ENCODE measurements at regions not wholly inside any gene's neighbourhood (a gene's known extent, or its start where the extent isn't known, plus 50 kb on each side); places are given as distances from the start of the nearest gene placed in this dataset.
"Not testable (repeated sequence)": the region's sequence is repeated elsewhere in the genome, so short reads cannot be mapped to it uniquely, and the experiment has no call there.

GRCh38 chr5:17087035-17087434 lies 130.4 kb upstream of the BASP1 start:
- peak; percentile 18 for DNase-seq (ENCODE audit: low read depth)

GRCh38 chr5:17088051-17088450 lies 129.4 kb upstream of the BASP1 start:
- DNase-seq (ENCODE audit: low read depth) = no peak

DNA sequence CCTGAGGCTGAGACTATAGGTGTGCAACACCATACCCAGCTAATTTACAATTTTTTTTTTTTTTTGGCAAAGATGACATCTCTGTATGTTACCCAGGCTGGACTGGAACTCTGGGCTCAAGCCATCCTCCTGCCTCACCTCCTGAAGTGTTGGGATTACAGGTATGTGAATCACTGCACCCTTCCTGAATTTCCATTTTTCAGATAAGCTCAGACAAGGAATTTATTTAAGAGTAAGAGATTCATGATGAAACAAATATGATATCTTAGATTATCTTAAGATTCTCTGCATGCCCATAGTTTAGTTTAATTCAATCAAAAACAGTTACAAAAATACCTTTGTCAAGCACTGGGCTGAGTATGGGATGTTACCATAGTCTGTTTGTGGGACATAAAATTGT lies 128.4 kb upstream of the BASP1 start:
- no peak for DNase-seq (ENCODE audit: low read depth)

GRCh38 chr5:17089690-17090089 lies 127.7 kb upstream of the BASP1 start:
- no peak for DNase-seq (ENCODE audit: low read depth)

GRCh38 chr5:17090839-17091238 lies 126.6 kb upstream of the BASP1 start:
- DNase-seq (ENCODE audit: low read depth) = no peak

- DNase-seq (ENCODE audit: low read depth) = no peak
Measured at GRCh38 chr5:17094830-17095229, 122.6 kb upstream of the BASP1 start.

DNA sequence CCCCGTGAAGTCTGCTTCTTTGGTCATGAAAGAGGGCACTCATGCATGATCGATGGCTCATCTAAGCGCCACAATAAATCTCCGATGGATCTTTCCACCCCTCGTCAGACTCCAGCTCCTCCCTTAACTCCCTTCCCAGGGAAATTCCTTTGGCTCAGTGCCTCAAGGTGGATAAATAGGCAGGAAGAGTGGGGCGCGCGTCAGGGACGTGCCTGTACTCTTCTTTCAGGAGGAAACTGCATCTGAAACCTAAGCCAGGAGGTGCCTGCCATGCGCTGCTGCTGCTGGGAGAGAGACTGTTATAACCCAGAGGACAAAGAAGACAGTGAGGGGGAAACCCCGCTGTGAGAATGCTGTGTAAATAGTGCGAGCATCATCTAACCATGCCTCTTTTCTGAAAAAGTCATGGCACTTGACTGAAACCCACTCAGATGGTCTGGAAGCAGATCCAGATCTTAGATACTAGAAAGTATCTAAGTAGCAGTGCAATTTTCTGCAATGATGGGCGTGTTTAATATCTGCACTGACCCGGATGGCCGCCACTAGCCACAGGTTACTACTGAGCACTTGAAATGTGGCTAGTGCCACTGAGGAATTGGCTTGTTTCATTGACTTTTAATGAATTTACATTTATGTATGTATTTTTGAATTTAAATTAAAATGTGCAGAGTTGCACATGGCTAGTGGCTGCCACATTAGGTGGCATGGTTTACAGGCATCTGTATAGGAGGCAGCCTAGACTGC lies 120.3 kb upstream of the BASP1 start:
- no peak for DNase-seq (ENCODE audit: low read depth)

DNA sequence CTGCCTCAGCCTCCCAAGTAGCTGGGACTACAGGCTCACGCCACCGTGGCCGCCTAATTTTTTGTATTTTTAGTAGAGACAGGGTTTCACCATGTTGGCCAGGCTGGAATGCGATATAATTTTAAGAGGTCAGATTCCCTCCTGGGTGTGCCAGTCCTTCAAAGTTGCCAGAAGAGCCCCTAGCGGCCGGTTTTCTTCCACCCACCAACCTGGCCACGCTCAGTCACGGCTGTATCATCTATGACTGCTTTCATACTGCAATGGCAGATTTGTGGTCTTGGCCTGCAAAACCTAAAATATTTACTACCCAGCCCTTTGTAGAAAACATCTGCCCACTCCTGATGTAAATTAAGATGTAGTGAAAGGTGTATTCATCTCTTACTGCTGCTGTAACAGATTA lies 117.5 kb upstream of the BASP1 start:
- DNase-seq (ENCODE audit: low read depth) = no peak

GRCh38 chr5:17103461-17103860 lies 114.0 kb upstream of the BASP1 start:
- DNase-seq (ENCODE audit: low read depth) = no peak

GRCh38 chr5:17105744-17106418 lies 111.5 kb upstream of the BASP1 start:
- no peak for DNase-seq (ENCODE audit: low read depth)

DNA sequence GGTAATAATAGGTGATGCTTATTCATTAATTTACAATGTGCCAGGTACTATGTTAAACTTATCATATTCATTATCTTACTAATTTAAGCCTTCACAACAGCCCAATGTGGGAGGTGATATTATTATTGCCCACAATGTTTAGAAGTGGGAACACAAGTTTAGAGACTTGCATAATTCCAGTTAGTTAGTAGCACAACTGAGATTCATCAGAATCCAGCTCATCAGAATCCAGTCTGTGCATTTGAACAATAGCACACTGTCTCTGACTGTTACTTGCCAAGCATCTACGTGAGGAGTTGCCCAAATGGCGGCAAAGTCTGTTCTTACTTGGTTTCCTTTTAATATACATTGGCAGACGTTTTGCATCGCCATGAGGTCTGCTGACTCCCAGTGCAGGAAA lies 110.9 kb upstream of the BASP1 start:
- DNase-seq (ENCODE audit: low read depth) = no peak

DNA sequence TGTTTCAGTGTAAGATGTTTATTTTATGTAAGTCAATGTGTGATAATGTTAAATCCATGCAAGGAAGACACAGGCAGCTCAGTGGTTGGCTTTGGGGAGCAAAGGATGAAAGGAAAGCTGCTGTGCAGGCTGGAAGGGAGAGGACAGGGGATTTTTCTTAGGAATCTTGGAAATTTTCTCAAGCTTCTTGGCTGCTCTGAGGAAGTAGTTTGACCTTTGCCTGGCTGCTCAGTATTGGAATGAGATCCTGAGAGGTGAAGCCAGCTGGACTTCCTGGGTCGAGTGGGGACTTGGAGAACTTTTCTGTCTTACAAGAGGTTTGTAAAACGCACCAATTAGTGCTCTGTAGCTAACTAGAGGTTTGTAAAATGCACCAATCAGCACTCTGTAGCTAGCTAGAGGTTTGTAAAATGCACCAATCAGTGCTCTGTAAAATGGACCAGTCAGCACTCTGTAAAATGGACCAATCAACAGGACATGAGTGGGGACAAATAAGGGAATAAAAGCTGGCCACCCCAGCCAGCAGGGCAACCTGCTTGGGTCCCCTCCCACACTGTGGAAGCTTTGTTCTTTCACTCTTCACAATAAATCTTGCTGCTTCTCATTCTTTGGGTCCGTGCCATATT lies 105.2 kb upstream of the BASP1 start:
- DNase-seq (ENCODE audit: low read depth) = not testable (repeated sequence)

DNA sequence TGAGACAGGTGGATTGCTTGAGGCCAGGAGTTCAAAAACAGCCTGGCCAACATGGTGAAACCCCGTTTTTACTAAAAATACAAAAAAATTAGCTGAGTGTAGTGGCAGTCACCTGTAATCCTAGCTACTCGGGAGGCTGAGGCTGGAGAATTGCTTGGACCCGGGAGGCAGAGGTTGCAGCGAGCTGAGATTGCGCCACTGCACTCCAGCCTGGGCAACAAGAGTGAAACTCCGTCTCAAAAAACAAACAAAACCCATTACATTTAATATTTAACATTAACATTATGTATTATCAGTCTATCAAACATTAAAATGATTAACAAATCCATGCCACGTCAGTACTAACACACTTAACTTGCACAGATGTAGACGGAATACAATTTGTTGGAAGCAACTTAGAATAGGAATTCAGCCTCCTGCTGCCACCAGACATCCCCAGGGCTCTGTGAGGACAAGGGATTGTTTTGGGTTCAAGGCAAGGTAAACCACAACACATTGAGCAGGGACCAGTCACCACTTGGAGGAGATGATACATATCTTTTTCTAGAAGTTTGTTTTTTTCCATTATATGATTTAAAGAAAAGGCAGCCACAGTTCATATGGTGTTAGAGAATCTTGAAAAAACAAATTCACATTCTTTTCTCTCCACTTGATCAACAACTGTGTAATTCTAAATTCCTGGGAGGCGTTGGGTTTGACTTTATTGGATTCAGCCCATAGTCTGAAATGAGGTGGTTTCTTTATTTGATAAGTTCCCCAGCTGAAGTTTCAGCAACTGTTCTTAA lies 104.1 kb upstream of the BASP1 start:
- peak; percentile 93 for DNase-seq (ENCODE audit: low read depth)

GRCh38 chr5:17114233-17114632 lies 103.2 kb upstream of the BASP1 start:
- no peak for DNase-seq (ENCODE audit: low read depth)

DNA sequence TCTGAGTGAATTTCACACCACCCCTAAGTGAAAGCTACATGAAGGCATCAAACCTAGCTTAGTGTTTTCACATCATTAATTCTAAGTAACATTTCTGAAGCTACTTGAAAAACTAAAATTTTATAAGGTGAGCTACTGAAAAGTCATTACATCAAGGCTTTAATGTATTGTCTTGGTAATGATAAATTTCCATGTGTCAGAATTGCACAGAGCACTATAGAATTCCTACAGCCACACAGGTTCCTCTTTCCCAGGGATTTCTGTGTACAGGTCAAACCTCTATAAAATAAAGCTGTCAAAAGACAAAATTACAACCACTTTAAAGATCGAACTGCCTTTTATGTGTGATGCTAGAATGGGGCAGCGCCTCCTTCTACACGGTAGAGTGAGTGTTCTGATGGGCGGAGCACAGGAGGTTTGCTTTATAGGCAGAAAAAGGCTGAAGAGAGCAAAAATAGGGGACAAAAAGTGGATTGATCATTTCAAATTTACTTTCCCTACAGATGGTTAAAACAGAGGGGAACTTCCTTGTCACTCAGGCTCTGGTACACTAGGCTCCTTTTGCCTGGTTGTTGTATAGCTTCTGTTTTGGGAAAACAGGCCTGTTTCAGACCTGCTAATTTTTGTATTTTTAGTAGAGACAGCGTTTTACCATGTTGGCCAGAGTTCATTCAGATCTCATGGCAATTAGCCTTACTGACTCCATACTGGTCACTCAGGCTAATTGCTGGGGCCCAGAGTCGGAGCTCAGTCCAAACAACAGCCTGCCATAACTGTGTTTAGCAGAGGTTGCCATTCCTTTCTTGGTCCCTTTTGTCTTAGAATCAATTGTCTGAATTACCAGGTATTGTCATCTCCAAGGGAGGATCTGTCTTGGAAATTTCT lies 102.5 kb upstream of the BASP1 start:
- no peak for DNase-seq (ENCODE audit: low read depth)

- DNase-seq (ENCODE audit: low read depth) = no peak
Measured at GRCh38 chr5:17115855-17116254, 101.6 kb upstream of the BASP1 start.

GRCh38 chr5:17118631-17119030 lies 98.8 kb upstream of the BASP1 start:
- DNase-seq (ENCODE audit: low read depth) = peak; percentile 88

GRCh38 chr5:17120209-17120608 lies 97.2 kb upstream of the BASP1 start:
- no peak for DNase-seq (ENCODE audit: low read depth)

DNA sequence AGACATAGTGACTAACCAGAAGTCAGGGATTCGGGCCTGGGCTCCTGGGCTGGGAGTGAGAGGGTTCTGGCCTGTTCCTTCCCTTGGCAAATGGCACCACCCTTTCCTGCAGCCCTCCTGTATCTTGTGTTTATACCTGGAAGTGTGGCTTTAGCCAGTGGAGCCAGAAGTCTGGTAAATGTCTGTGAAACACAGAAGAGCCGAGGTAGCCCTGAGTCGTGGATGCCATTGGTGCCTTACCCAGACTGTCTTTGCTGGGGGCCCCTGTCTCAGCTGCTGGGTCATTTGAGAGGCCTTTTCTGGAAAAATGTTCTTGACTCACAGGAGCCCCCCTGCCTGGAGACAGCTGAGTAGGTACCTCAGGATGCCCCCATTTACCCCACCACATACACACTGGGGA lies 95.7 kb upstream of the BASP1 start:
- no peak for DNase-seq (ENCODE audit: low read depth)

- DNase-seq (ENCODE audit: low read depth) = no peak
Measured at GRCh38 chr5:17123010-17123409, 94.4 kb upstream of the BASP1 start.

DNA sequence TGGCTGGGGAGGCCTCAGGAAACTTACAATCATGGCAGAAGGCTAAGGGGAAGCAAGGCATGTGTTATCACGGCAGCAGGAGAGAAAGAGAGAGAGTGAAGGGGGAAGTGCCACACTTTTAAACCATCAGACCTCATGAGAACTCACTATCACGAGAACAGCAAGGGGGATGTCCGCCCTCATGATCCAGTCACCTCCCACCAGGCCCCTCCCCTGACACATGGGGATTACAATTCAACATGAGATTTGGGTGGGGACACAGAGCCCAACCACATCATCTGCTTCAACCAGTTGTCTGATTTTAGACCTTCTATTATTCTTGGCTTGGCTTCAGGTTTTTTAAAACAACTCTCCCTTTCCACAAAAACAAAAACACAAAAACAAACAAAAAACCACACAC lies 93.7 kb upstream of the BASP1 start:
- not testable (repeated sequence) for DNase-seq (ENCODE audit: low read depth)
